ENCODE measurements at regions not wholly inside any gene's neighbourhood (a gene's known extent, or its start where the extent isn't known, plus 50 kb on each side); places are given as distances from the start of the nearest gene placed in this dataset.

DNA sequence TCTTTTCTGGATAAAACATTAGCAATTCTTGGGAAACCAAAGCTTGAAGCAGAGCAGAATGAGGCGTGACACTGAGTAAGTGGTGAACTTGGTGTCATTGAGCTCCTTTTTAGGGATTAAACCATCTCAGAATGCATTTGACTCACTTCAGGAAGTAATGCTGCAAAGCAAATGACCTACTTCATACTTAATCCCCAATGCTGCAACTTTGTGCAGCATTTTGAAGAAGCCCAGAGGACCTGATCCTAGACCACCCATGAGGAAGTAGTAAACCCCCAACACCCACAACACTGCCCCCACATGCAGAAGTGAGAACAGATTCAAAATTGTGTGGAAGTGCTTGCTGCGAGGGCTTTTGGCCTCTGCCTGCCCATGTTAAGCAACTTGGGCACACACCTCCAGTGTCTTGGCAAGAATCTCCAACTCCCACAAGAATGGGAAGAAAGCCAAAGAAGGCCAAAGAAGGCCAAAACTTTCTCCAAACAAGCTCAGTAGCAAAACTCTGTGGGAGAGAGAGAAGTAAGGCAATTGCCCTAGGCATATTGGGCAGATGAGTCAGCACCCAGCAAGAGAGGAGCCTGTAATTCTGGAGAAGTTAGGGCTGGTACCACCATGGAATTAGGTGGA lies 69.2 kb upstream of the ETV6 start:
- no peak for DNase-seq (ENCODE audit: low read depth, low spot score)
- TF ChIP-seq, protein P1, sequence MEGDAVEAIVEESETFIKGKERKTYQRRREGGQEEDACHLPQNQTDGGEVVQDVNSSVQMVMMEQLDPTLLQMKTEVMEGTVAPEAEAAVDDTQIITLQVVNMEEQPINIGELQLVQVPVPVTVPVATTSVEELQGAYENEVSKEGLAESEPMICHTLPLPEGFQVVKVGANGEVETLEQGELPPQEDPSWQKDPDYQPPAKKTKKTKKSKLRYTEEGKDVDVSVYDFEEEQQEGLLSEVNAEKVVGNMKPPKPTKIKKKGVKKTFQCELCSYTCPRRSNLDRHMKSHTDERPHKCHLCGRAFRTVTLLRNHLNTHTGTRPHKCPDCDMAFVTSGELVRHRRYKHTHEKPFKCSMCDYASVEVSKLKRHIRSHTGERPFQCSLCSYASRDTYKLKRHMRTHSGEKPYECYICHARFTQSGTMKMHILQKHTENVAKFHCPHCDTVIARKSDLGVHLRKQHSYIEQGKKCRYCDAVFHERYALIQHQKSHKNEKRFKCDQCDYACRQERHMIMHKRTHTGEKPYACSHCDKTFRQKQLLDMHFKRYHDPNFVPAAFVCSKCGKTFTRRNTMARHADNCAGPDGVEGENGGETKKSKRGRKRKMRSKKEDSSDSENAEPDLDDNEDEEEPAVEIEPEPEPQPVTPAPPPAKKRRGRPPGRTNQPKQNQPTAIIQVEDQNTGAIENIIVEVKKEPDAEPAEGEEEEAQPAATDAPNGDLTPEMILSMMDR (conservative IDR thresholded peaks at IDR 0.05): no peak
- Mint-ChIP-seq H3K27me3 (ENCODE audit: low read depth) (no peaks in the 10 kb centered on the region), H3K4me3 (no peak overlapping the region), H3K4me1 (no peaks in the 10 kb centered on the region), H3K9me3 (peaks cover 1% of the 10 kb centered on the region), H3K36me3 (ENCODE audit: low read depth) (peaks cover under 1% of the 10 kb centered on the region), H3K27ac (ENCODE audit: unreplicated experiment) (no peak overlapping the region)

DNA sequence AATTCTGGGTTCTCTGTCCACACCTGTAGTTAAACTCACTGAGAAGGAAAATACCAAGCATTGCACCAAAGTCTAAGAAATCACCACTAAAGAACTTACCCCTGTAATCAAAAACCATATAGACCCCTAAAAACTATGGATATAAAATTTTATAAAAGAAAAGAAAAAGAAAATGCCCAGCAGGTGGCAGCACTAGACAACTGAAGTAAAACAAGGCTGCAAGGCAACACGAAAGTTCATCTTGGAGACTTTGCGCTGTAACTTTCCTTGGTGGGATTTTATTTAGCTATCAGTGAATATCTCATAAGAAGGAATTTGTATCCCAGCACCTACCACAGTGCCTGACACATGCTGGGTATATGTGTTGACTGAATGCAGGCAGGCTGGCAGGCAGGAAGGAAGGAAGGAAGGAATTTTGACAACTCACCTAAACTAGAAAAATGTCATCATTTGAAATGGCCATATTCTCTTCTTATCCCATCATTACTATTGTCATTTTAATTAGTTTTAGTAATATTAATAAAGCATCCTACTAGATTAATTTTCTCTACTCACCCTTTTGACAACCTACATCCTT lies 68.2 kb upstream of the ETV6 start:
- H3K27me3 Mint-ChIP-seq (ENCODE audit: low read depth): no peaks in the 10 kb centered on the region
- TF ChIP-seq, protein P1 (conservative IDR thresholded peaks at IDR 0.05): peak; percentile 98
- peak; percentile 72 for DNase-seq (ENCODE audit: low read depth, low spot score)

DNA sequence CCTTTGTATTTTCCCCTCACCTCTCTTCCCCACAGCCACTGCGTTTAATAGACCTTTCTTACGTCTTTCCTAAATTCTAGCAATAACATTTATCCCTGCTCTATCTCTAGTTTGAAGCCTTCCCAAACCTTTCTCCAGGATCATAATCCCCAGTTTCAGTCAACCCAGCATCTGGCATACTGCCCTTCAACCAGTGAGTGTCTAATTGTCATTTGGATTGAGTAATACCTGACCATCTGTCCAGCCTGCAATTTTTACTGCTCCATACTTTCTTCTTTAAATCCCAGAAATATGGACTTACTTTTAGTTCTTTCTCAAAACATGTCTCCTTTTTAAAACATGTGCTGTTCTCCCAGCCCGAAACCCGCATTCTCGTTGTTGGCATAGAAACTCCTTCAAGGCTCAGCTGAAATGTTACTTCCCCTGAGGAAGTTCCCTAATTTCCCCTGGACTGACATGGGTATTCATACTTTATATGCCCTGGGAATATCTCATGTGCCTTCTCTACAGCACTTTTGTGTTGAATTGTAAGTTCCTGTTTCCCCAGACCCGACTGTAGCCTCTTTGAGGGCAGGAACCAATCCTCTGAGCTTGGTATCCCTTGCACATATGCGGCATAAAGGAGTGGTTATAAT lies 65.1 kb upstream of the ETV6 start:
- no peak for DNase-seq (ENCODE audit: low read depth, low spot score)
- TF ChIP-seq, protein P1 (conservative IDR thresholded peaks at IDR 0.05): no peak
- Mint-ChIP-seq H3K36me3 (ENCODE audit: low read depth) (no peaks in the 10 kb centered on the region), H3K9me3 (peaks cover 3% of the 10 kb centered on the region), H3K27ac (ENCODE audit: unreplicated experiment) (no peak overlapping the region), H3K4me1 (no peaks in the 10 kb centered on the region), H3K27me3 (ENCODE audit: low read depth) (no peaks in the 10 kb centered on the region), H3K4me3 (no peak overlapping the region)

More for the DNA sequence above, 68.2 kb upstream of the ETV6 start:
- no peaks in the 10 kb centered on the region for H3K4me1 Mint-ChIP-seq
- H3K27ac Mint-ChIP-seq (ENCODE audit: unreplicated experiment): no peak overlapping the region
- H3K36me3 Mint-ChIP-seq (ENCODE audit: low read depth): no peaks in the 10 kb centered on the region
- H3K9me3 Mint-ChIP-seq: no peaks in the 10 kb centered on the region
- H3K4me3 Mint-ChIP-seq: no peak overlapping the region

DNA sequence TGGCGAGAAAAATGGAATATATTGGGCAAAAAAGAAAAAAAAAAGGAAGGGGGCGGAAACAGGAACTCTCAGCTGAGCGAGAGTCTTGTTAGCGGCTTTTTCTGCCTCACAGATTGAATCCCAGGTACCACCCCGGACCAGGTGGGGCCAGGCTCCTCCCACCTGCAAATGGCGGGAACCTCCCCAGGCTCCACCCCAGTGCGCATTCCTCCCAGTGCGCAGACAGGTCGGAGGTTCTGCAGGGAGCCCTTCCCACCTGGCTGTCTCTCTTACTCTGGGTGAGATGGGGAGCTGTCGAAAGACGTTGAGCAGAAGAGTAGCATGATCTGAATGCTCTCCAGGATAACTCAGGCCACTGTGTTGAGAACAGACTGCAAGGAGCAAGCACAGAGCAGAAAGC lies 57.0 kb upstream of the ETV6 start:
- TF ChIP-seq, protein P1 (conservative IDR thresholded peaks at IDR 0.05): no peak
- no peak for DNase-seq (ENCODE audit: low read depth, low spot score)
- H3K27ac Mint-ChIP-seq (ENCODE audit: unreplicated experiment): no peak overlapping the region

DNA sequence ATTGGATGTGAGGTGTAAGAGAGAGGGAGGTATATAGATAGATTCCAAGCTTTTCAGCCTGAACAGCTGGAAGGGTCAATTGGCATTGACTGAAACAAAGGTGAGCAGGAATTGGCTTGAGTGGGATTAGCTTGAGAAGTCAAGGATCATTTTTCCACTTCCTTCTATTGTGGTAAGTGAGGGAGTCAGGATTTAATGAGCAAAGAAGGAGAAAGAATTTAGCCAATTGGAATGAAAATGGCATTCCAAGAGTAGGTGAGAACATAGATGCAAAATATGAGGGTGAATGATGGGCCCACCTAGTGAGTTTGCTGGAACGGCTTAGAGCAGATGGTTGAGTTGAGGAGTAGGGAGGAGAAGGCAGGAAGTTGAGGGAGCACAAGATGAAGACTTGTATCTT lies 56.5 kb upstream of the ETV6 start:
- no peak for DNase-seq (ENCODE audit: low read depth, low spot score)
- no peaks in the 10 kb centered on the region for H3K36me3 Mint-ChIP-seq (ENCODE audit: low read depth)
- TF ChIP-seq, protein P1 (conservative IDR thresholded peaks at IDR 0.05): no peak

More for the DNA sequence above, 57.0 kb upstream of the ETV6 start:
- peaks cover 7% of the 10 kb centered on the region for H3K9me3 Mint-ChIP-seq
- no peaks in the 10 kb centered on the region for H3K36me3 Mint-ChIP-seq (ENCODE audit: low read depth)
- H3K4me1 Mint-ChIP-seq: peaks cover 5% of the 10 kb centered on the region
- no peak overlapping the region for H3K4me3 Mint-ChIP-seq
- H3K27me3 Mint-ChIP-seq (ENCODE audit: low read depth): no peaks in the 10 kb centered on the region

More for the DNA sequence above, 56.5 kb upstream of the ETV6 start:
- no peak overlapping the region for H3K4me3 Mint-ChIP-seq
- H3K27me3 Mint-ChIP-seq (ENCODE audit: low read depth): no peaks in the 10 kb centered on the region
- H3K4me1 Mint-ChIP-seq: peaks cover 5% of the 10 kb centered on the region
- no peak overlapping the region for H3K27ac Mint-ChIP-seq (ENCODE audit: unreplicated experiment)
- peaks cover 5% of the 10 kb centered on the region for H3K9me3 Mint-ChIP-seq
